Fibroblast of the aortic adventitia (primary cell): ENCODE measurements at regions not wholly inside any gene's neighbourhood (a gene's known extent, or its start where the extent isn't known, plus 50 kb on each side); places are given as distances from the start of the nearest gene placed in this dataset.

Experiments
- DNase-seq: peaks from one replicate; pipeline ENCODE4 v3.0.0-alpha.2; 2010; ENCODE audit warnings: low read depth
- H3K4me3 ChIP-seq: 2 replicates; pipeline ENCODE4 v1.5.1; 2011; ENCODE audit warnings: low read depth, mild to moderate bottlenecking, control low read depth, low read length, moderate library complexity
- CTCF ChIP-seq: IDR thresholded peaks from 2 replicates; pipeline ENCODE4 v1.5.1; 2011; ENCODE audit warnings: mild to moderate bottlenecking, low read length, control low read depth, inconsistent platforms; ENCODE audit not compliant: insufficient read depth

GRCh38 chr3:191696348-191696747, 235.4 kb downstream of the PYDC2 start:
- no peak for TF ChIP-seq CTCF
- no peak overlapping the region for H3K4me3 ChIP-seq
- DNase-seq: no peak

GRCh38 chr3:191699546-191699945, 238.6 kb downstream of the PYDC2 start:
- no peak overlapping the region for H3K4me3 ChIP-seq
- DNase-seq: no peak
- TF ChIP-seq CTCF: no peak

- no peak for TF ChIP-seq CTCF
- DNase-seq: no peak
- no peak overlapping the region for H3K4me3 ChIP-seq
These were observed 241.2 kb downstream of the PYDC2 start for GRCh38 chr3:191702121-191702520.

GRCh38 chr3:191707817-191708216, 246.9 kb downstream of the PYDC2 start:
- TF ChIP-seq CTCF: no peak
- no peak overlapping the region for H3K4me3 ChIP-seq
- no peak for DNase-seq

- no peak for DNase-seq
- no peak for TF ChIP-seq CTCF
- H3K4me3 ChIP-seq: no peak overlapping the region
These were observed 254.6 kb downstream of the PYDC2 start for GRCh38 chr3:191715585-191715984.

- TF ChIP-seq CTCF: no peak
- no peak overlapping the region for H3K4me3 ChIP-seq
- peak; percentile 2 for DNase-seq
These were observed 260.5 kb downstream of the PYDC2 start for GRCh38 chr3:191721390-191721861.

GRCh38 chr3:191721990-191722389, 261.0 kb downstream of the PYDC2 start:
- TF ChIP-seq CTCF: no peak
- no peak for DNase-seq
- H3K4me3 ChIP-seq: no peak overlapping the region
